ENCODE measurements at regions not wholly inside any gene's neighbourhood (a gene's known extent, or its start where the extent isn't known, plus 50 kb on each side); places are given as distances from the start of the nearest gene placed in this dataset.
"Not testable (repeated sequence)": the region's sequence is repeated elsewhere in the genome, so short reads cannot be mapped to it uniquely, and the experiment has no call there.

GRCh38 chr14:95770777-95771176 lies 56.9 kb upstream of the TCL1A start:
- DNase-seq (ENCODE audit: low read depth) = no peak
- H3K4me3 ChIP-seq (ENCODE audit: low read depth, low read length) = no peak overlapping the region
- TF ChIP-seq, protein P1, sequence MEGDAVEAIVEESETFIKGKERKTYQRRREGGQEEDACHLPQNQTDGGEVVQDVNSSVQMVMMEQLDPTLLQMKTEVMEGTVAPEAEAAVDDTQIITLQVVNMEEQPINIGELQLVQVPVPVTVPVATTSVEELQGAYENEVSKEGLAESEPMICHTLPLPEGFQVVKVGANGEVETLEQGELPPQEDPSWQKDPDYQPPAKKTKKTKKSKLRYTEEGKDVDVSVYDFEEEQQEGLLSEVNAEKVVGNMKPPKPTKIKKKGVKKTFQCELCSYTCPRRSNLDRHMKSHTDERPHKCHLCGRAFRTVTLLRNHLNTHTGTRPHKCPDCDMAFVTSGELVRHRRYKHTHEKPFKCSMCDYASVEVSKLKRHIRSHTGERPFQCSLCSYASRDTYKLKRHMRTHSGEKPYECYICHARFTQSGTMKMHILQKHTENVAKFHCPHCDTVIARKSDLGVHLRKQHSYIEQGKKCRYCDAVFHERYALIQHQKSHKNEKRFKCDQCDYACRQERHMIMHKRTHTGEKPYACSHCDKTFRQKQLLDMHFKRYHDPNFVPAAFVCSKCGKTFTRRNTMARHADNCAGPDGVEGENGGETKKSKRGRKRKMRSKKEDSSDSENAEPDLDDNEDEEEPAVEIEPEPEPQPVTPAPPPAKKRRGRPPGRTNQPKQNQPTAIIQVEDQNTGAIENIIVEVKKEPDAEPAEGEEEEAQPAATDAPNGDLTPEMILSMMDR (conservative IDR thresholded peaks at IDR 0.05; ENCODE audit: low read depth, low read length) = no peak

GRCh38 chr14:95769976-95770375 lies 56.1 kb upstream of the TCL1A start:
- no peak for DNase-seq (ENCODE audit: low read depth)
- TF ChIP-seq, protein P1 (conservative IDR thresholded peaks at IDR 0.05; ENCODE audit: low read depth, low read length) = no peak
- no peak overlapping the region for H3K4me3 ChIP-seq (ENCODE audit: low read depth, low read length)

- H3K4me3 ChIP-seq (ENCODE audit: low read depth, low read length); DNase-seq (ENCODE audit: low read depth): not testable (repeated sequence)
Observed at GRCh38 chr14:95769431-95769830, 55.5 kb upstream of the TCL1A start.

DNA sequence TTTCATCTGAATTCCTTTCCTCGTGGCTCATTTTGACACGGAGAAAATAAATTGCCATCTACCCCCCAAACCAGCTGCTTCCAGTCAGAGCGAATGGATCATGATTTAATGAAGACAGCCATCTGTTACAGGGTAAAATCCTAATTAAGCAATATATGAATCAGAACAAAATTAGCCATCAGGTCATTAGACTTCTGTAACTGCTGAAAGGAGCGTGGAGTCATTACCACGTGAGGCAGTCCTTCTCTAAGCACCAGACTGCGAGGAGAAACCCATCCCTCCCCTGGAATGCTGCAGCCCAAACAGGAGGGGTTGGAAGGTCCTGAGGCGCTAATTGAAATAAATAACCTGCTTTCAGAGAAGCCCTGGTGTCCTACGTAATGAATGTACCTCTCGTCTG lies 51.1 kb upstream of the TCL1A start:
- H3K4me3 ChIP-seq (ENCODE audit: low read depth, low read length) = no peak overlapping the region

GRCh38 chr14:95763875-95764274 lies 50.0 kb upstream of the TCL1A start:
- DNase-seq (ENCODE audit: low read depth) = no peak
- TF ChIP-seq, protein P1 (conservative IDR thresholded peaks at IDR 0.05; ENCODE audit: low read depth, low read length) = no peak
- H3K4me3 ChIP-seq (ENCODE audit: low read depth, low read length) = no peak overlapping the region

More for the DNA sequence above, 51.1 kb upstream of the TCL1A start:
- DNase-seq (ENCODE audit: low read depth) = no peak
- TF ChIP-seq, protein P1 (conservative IDR thresholded peaks at IDR 0.05; ENCODE audit: low read depth, low read length) = no peak
